ENCODE measurements at regions not wholly inside any gene's neighbourhood (a gene's known extent, or its start where the extent isn't known, plus 50 kb on each side); places are given as distances from the start of the nearest gene placed in this dataset.

GRCh38 chrX:42023122-42023521 lies 99.8 kb upstream of the CASK start:
- no peak for TF ChIP-seq CTCF (IDR thresholded peaks at IDR 0.05)
- H3K27ac ChIP-seq: no peak overlapping the region
- no peak overlapping the region for H3K4me3 ChIP-seq
- no peak for DNase-seq (ENCODE audit: low spot score)

GRCh38 chrX:42022158-42022557 lies 98.8 kb upstream of the CASK start:
- no peak for DNase-seq (ENCODE audit: low spot score)
- Histone ChIP-seq H3K27ac (no peak overlapping the region), H3K4me3 (no peak overlapping the region)
- no peak for TF ChIP-seq CTCF (IDR thresholded peaks at IDR 0.05)

GRCh38 chrX:42021058-42021457 lies 97.7 kb upstream of the CASK start:
- no peak for DNase-seq (ENCODE audit: low spot score)
- Histone ChIP-seq H3K4me3 (no peak overlapping the region), H3K27ac (no peak overlapping the region)
- no peak for TF ChIP-seq CTCF (IDR thresholded peaks at IDR 0.05)

GRCh38 chrX:42020225-42020624 lies 96.9 kb upstream of the CASK start:
- TF ChIP-seq CTCF (IDR thresholded peaks at IDR 0.05): no peak
- Histone ChIP-seq H3K4me3 (no peak overlapping the region), H3K27ac (no peak overlapping the region)
- DNase-seq (ENCODE audit: low spot score): no peak

- H3K4me3 ChIP-seq: no peak overlapping the region
- H3K27ac ChIP-seq: no peak overlapping the region
- no peak for TF ChIP-seq CTCF (IDR thresholded peaks at IDR 0.05)
- DNase-seq (ENCODE audit: low spot score): no peak
Observed at GRCh38 chrX:42017971-42018370, 94.6 kb upstream of the CASK start.

- TF ChIP-seq CTCF (IDR thresholded peaks at IDR 0.05): no peak
- Histone ChIP-seq H3K4me3 (no peak overlapping the region), H3K27ac (no peak overlapping the region)
- no peak for DNase-seq (ENCODE audit: low spot score)
Observed at GRCh38 chrX:42000836-42001235, 77.5 kb upstream of the CASK start.

GRCh38 chrX:41984628-41985027 lies 61.3 kb upstream of the CASK start:
- TF ChIP-seq CTCF (IDR thresholded peaks at IDR 0.05): no peak
- no peak for DNase-seq (ENCODE audit: low spot score)
- H3K4me3 ChIP-seq: no peak overlapping the region

More at GRCh38 chrX:41984628-41985027, 61.3 kb upstream of the CASK start:
- no peak overlapping the region for H3K27ac ChIP-seq
